NCI-H1694 treated with DMSO at 0.1 percent for 48 hours (cell line): ENCODE measurements at regions not wholly inside any gene's neighbourhood (a gene's known extent, or its start where the extent isn't known, plus 50 kb on each side); places are given as distances from the start of the nearest gene placed in this dataset.

Source experiments
- DNase-seq: peaks from one replicate; lab custom pipeline; 2025; lab: John Stamatoyannopoulos, UW

DNA sequence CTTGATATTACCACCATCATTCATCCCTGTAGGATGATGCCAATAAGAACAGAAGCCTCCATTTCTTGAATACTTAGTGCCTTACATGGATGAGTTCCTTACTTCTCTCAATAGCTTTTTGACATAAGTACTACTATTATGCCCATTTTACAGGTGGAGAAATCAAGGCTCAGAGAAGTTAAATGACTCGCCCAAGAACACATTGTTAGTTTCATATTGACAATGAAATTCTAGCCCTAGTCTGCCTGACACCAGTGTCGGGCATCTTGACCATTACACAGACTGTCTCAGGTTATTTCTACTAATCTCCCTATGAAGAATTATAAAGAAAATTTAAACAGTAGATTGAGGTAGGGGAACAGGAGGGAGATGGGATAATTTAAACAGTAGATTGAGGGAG, 52.5 kb upstream of the ARL8B start:
- DNase-seq = no peak

DNA sequence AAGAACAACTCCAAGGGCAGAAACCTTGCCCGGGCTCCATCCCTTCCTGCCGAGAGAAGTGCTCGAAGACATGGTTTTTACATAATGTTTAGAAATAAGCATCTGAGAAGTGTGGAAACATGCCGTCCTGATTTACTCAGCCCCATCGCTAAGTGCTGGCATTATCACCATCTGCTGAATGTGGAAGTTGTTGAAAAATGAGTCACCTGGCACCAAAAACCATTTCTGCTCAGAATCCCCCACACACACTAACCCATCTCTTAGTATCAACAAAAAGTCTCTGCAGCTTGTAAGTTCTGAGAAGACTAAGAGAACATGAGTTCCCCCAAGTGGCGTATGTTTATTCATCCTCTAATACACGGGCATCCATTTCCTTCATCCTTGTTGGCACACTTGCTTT, 51.0 kb upstream of the ARL8B start:
- DNase-seq = no peak

DNA sequence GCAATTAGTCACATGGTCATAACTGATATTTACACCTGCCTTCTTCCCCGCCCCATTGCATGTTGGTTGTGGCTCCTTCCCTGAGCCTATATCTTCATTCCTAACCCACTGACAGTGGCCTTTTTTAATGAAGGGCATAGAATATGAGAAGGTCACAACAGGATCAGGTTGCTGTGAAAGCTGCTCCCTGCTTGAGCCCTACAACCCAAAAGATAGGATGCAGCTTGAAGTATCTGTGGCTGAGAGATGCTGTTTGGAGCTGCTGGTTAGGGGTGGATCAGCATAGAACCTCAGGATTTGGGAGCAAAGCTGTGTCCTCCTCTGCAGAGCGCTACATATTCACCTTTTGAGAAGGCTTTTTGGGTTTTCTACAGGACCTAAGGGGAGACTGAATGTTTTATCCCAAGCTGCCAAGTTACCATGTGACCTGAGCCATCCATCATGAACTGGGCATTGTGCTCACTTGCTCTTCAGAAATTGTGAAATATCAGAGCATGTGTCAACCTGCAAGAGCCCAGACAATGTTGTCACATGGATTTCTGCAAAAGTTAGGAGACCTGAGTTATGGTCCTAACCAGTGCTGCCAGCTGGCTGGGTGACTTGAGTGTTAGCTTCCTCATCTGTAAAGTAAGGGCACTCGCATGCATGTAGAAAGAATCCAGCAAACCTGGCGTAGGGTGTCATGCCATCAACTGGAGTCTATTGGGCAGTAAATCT, 49.8 kb upstream of the ARL8B start:
- DNase-seq = no peak
